Neuron (in vitro differentiated cells): ENCODE measurements at regions not wholly inside any gene's neighbourhood (a gene's known extent, or its start where the extent isn't known, plus 50 kb on each side); places are given as distances from the start of the nearest gene placed in this dataset.

ENCODE experiments used
- H2AFZ ChIP-seq: one replicate; pipeline ENCODE4 v1.6.1; 2013; ENCODE audit warnings: low read depth, mild to moderate bottlenecking, inconsistent platforms, low read length, moderate library complexity
- H3K27me3 ChIP-seq: one replicate; pipeline ENCODE4 v1.6.1; 2013; ENCODE audit warnings: low read length; ENCODE audit not compliant: insufficient read depth
- H3K36me3 ChIP-seq: one replicate; pipeline ENCODE4 v1.6.1; 2013; ENCODE audit warnings: low read length; ENCODE audit not compliant: insufficient read depth
- H3K4me1 ChIP-seq: one replicate; pipeline ENCODE4 v1.6.1; 2013; ENCODE audit warnings: low read length; ENCODE audit not compliant: insufficient read depth
- H3K4me3 ChIP-seq: 2 replicates; pipeline ENCODE4 v1.5.1; 2013; ENCODE audit warnings: mild to moderate bottlenecking, low read length, moderate library complexity
- H3K9me3 ChIP-seq: one replicate; pipeline ENCODE4 v1.6.1; 2013; ENCODE audit warnings: low read length

- no peaks in the 10 kb centered on the region for H3K9me3 ChIP-seq
- no peaks in the 10 kb centered on the region for H3K4me1 ChIP-seq
- no peak overlapping the region for H2AFZ ChIP-seq
- no peak overlapping the region for H3K4me3 ChIP-seq
- H3K27me3 ChIP-seq: no peaks in the 10 kb centered on the region
- H3K36me3 ChIP-seq: peaks cover 3% of the 10 kb centered on the region
Measured at GRCh38 chr20:19881990-19882389, 123.9 kb downstream of the RIN2 start.

DNA sequence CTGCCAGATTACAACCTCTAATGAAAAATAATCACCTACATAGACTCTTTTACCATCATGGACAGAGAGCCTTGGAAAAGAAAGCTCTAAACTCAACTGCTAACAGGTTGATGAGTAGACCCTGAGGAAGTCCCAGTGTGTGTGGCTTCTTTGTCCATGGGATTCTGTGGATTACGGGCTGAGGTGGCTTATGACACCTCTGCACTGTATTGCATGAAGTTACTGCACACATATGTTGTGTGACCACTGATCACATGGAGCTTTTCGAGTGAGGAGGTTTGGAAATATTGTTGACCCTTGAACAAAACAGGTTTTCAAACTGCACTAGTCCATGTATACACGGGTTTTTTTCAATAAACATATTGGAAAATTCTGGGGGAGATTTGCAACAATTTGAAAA is 124.4 kb downstream of the RIN2 start:
- no peaks in the 10 kb centered on the region for H3K4me1 ChIP-seq
- peaks cover 3% of the 10 kb centered on the region for H3K36me3 ChIP-seq
- no peak overlapping the region for H3K4me3 ChIP-seq
- H2AFZ ChIP-seq: no peak overlapping the region
- H3K27me3 ChIP-seq: no peaks in the 10 kb centered on the region
- no peaks in the 10 kb centered on the region for H3K9me3 ChIP-seq

GRCh38 chr20:19883501-19883900 is 125.4 kb downstream of the RIN2 start:
- no peaks in the 10 kb centered on the region for H3K4me1 ChIP-seq
- no peaks in the 10 kb centered on the region for H3K9me3 ChIP-seq
- H2AFZ ChIP-seq: no peak overlapping the region
- peaks cover 3% of the 10 kb centered on the region for H3K36me3 ChIP-seq
- H3K27me3 ChIP-seq: no peaks in the 10 kb centered on the region
- H3K4me3 ChIP-seq: no peak overlapping the region

GRCh38 chr20:19885594-19885938 is 127.5 kb downstream of the RIN2 start:
- Histone ChIP-seq H3K36me3 (peaks cover 7% of the 10 kb centered on the region), H3K9me3 (no peaks in the 10 kb centered on the region), H3K4me1 (no peaks in the 10 kb centered on the region), H3K27me3 (no peaks in the 10 kb centered on the region), H2AFZ (no peak overlapping the region), H3K4me3 (no peak overlapping the region)

- Histone ChIP-seq H3K9me3 (no peaks in the 10 kb centered on the region), H3K36me3 (peaks cover 11% of the 10 kb centered on the region), H2AFZ (no peak overlapping the region), H3K4me3 (no peak overlapping the region), H3K27me3 (no peaks in the 10 kb centered on the region), H3K4me1 (no peaks in the 10 kb centered on the region)
Measured at GRCh38 chr20:19885939-19886660, 128.0 kb downstream of the RIN2 start.

DNA sequence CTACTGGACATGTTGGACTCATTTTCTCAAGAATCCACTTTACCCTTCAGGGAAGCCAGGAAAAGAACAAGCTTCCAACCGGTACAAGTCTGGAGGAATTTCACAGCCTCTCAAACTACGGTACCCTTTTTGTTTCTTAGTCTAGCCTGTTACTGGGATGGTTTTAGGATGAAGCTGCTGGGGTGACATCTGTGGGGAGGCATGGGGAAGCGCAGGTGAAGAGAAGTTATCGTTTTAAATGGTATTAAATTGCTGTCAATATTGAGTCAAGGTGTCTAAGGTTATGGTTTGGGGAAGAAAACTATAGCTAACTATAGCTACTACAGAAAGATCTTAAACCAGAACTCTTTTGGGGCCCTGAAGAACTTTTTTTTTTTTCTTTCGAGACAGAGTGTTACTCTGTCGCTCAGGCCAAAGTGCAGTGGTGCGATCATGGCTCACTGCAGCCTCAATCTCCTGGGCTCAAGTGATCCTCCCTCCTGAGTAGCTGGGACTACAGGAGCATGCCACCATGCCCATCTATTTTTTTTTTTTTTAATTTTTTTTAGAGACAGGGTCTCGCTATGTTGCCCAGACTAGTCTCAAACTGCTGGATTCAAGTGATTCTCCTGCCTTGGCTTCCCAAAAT is 128.7 kb downstream of the RIN2 start:
- peaks cover 11% of the 10 kb centered on the region for H3K36me3 ChIP-seq
- no peaks in the 10 kb centered on the region for H3K4me1 ChIP-seq
- no peak overlapping the region for H3K4me3 ChIP-seq
- no peak overlapping the region for H2AFZ ChIP-seq
- H3K9me3 ChIP-seq: no peaks in the 10 kb centered on the region
- no peaks in the 10 kb centered on the region for H3K27me3 ChIP-seq

DNA sequence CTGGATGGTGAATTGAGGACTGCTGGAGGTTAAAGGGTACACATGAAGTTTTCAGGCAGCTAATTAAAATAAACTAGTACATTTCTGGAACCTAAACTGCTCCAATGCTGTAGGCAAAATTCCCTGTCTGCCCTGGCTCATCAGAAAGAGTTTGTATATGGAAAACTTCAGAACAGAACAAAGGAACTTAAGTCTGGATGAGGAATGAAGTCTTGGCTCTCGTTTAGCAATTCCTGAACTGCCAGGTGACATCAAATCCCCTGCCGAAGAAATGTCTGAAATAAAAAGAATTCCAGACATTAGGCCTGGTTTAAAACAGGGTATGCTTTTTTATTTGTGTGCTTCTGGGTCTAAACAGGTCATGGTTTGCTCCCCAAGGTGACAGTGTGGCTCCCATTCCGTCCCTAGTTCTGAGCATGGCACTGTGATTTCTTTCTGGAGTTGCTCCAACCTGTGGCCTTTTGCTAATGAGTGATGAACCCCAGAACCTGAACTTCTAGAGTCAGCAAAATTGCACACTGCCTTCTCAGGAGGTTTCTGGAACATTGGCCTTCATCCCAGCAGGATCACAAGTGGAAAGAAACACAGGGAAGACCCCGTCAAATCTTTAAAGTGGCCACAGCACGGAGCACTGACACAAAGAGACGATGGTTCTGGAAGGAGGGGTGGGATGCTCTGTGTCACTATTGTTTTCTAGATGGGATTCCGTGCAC is 129.4 kb upstream of the NAA20 start:
- H3K27me3 ChIP-seq: no peaks in the 10 kb centered on the region
- peaks cover 14% of the 10 kb centered on the region for H3K36me3 ChIP-seq
- no peaks in the 10 kb centered on the region for H3K9me3 ChIP-seq
- no peaks in the 10 kb centered on the region for H3K4me1 ChIP-seq
- H2AFZ ChIP-seq: no peak overlapping the region
- H3K4me3 ChIP-seq: no peak overlapping the region

- H3K36me3 ChIP-seq: peaks cover 17% of the 10 kb centered on the region
- no peaks in the 10 kb centered on the region for H3K4me1 ChIP-seq
- H2AFZ ChIP-seq: no peak overlapping the region
- H3K4me3 ChIP-seq: no peak overlapping the region
- H3K9me3 ChIP-seq: peaks cover 1% of the 10 kb centered on the region
- H3K27me3 ChIP-seq: no peaks in the 10 kb centered on the region
Measured at GRCh38 chr20:19888269-19888671, 128.9 kb upstream of the NAA20 start.

- H3K9me3 ChIP-seq: peaks cover 3% of the 10 kb centered on the region
- peaks cover 18% of the 10 kb centered on the region for H3K36me3 ChIP-seq
- H3K4me1 ChIP-seq: no peaks in the 10 kb centered on the region
- H2AFZ ChIP-seq: no peak overlapping the region
- no peaks in the 10 kb centered on the region for H3K27me3 ChIP-seq
- H3K4me3 ChIP-seq: no peak overlapping the region
Measured at GRCh38 chr20:19889011-19889953, 127.9 kb upstream of the NAA20 start.

- Histone ChIP-seq H3K4me1 (no peaks in the 10 kb centered on the region), H3K36me3 (peaks cover 22% of the 10 kb centered on the region), H3K9me3 (peaks cover 3% of the 10 kb centered on the region), H3K27me3 (no peaks in the 10 kb centered on the region), H3K4me3 (no peak overlapping the region), H2AFZ (no peak overlapping the region)
Measured at GRCh38 chr20:19890445-19891051, 126.6 kb upstream of the NAA20 start.

GRCh38 chr20:19893356-19893755 is 123.8 kb upstream of the NAA20 start:
- H2AFZ ChIP-seq: no peak overlapping the region
- peaks cover 29% of the 10 kb centered on the region for H3K36me3 ChIP-seq
- no peaks in the 10 kb centered on the region for H3K27me3 ChIP-seq

GRCh38 chr20:19895761-19896160 is 121.4 kb upstream of the NAA20 start:
- no peaks in the 10 kb centered on the region for H3K27me3 ChIP-seq
- H3K9me3 ChIP-seq: peaks cover 17% of the 10 kb centered on the region

More at GRCh38 chr20:19893356-19893755, 123.8 kb upstream of the NAA20 start:
- H3K9me3 ChIP-seq: peaks cover 7% of the 10 kb centered on the region
- H3K4me1 ChIP-seq: no peaks in the 10 kb centered on the region
- H3K4me3 ChIP-seq: no peak overlapping the region

More at GRCh38 chr20:19895761-19896160, 121.4 kb upstream of the NAA20 start:
- H2AFZ ChIP-seq: no peak overlapping the region
- H3K4me3 ChIP-seq: no peak overlapping the region
- no peaks in the 10 kb centered on the region for H3K4me1 ChIP-seq
- peaks cover 27% of the 10 kb centered on the region for H3K36me3 ChIP-seq
